Gastroesophageal sphincter (tissue), 3 donors: ENCODE measurements at regions not wholly inside any gene's neighbourhood (a gene's known extent, or its start where the extent isn't known, plus 50 kb on each side); places are given as distances from the start of the nearest gene placed in this dataset.

ENCODE experiments used
- CTCF ChIP-seq, 4 experiments: fragments of 200-600 bp in 2 of 4; fragments of 450-650 bp in 2 of 4; sonication (generic) in 1 of 4; IDR thresholded peaks; one replicate each; pipeline ENCODE4 v1.5.1; 2017 to 2019; ENCODE audit warnings: antibody characterized with exemption in 4 of 4, mild to moderate bottlenecking in 2 of 4, moderate library complexity in 2 of 4
- EP300 ChIP-seq: sonication (generic); formaldehyde crosslinking; IDR thresholded peaks from one replicate; pipeline ENCODE4 v1.6.1; 2017; ENCODE audit warnings: antibody characterized with exemption, mild to moderate bottlenecking
- POLR2A ChIP-seq, 2 donors: fragments of 450-650 bp; IDR thresholded peaks; one replicate each; pipeline ENCODE4 v1.6.1; 2017; ENCODE audit warnings: antibody characterized with exemption in 2 of 2, mild to moderate bottlenecking in 2 of 2, moderate library complexity in 1 of 2

- TF ChIP-seq POLR2A (IDR thresholded peaks at IDR 0.05), result no peak
- TF ChIP-seq CTCF (IDR thresholded peaks at IDR 0.05), result no peak
- TF ChIP-seq EP300, result no peak
Observed at GRCh38 chr2:6163932-6164331, 471.7 kb downstream of the SOX11 start.
